SU-DHL-6 (cell line): ENCODE measurements at regions not wholly inside any gene's neighbourhood (a gene's known extent, or its start where the extent isn't known, plus 50 kb on each side); places are given as distances from the start of the nearest gene placed in this dataset.

Experiments used
- EZH2phosphoT487 ChIP-seq: fragments of 200-600 bp; sonication (generic), shearing (Covaris generic); conservative IDR thresholded peaks from 2 replicates; pipeline ENCODE4 v1.6.1; 2018; ENCODE audit warnings: mild to moderate bottlenecking, antibody characterized with exemption, low read length, moderate library complexity, mixed read lengths
- TF ChIP-seq, protein P1 (sequence below): fragments of 200-600 bp; sonication (generic); IDR thresholded peaks from one replicate; pipeline ENCODE4 v1.5.1; 2017; ENCODE audit warnings: antibody characterized with exemption, mild to moderate bottlenecking, low read length, moderate library complexity; ENCODE audit not compliant: insufficient read depth, poor library complexity, severe bottlenecking

DNA sequence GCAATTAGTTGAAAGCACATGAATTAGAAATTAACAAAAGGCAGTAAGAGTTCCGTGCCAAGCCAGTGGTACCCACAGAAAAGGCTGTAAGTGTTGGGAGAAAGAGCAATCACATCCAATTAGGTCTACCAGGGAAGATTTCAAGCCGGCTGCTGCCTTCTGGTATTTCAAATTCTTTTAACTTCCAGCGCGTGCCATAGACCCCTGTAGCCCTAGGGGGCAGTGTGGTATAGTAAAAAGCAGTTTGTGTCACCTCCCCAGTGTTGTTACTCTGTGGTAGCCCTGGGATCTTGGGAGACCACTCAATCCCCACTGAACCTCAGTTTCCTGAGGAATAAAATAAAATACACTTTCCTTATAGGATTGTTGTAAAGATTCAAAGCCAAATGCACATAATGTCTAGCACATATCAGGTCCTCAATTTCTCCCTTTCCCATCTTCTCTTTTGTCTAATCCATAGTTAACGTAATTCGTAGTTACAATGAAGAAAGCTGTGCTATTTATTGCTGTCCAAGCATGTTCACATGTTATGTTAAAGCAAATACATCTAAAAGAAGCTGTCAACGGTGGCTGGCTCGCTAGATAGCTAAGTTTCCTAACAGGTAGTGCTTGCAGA, 230.2 kb downstream of the TDRD3 start:
- TF ChIP-seq, protein P1, sequence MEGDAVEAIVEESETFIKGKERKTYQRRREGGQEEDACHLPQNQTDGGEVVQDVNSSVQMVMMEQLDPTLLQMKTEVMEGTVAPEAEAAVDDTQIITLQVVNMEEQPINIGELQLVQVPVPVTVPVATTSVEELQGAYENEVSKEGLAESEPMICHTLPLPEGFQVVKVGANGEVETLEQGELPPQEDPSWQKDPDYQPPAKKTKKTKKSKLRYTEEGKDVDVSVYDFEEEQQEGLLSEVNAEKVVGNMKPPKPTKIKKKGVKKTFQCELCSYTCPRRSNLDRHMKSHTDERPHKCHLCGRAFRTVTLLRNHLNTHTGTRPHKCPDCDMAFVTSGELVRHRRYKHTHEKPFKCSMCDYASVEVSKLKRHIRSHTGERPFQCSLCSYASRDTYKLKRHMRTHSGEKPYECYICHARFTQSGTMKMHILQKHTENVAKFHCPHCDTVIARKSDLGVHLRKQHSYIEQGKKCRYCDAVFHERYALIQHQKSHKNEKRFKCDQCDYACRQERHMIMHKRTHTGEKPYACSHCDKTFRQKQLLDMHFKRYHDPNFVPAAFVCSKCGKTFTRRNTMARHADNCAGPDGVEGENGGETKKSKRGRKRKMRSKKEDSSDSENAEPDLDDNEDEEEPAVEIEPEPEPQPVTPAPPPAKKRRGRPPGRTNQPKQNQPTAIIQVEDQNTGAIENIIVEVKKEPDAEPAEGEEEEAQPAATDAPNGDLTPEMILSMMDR: peak; percentile 52
- no peak for TF ChIP-seq EZH2phosphoT487
